ENCODE measurements at regions not wholly inside any gene's neighbourhood (a gene's known extent, or its start where the extent isn't known, plus 50 kb on each side); places are given as distances from the start of the nearest gene placed in this dataset.
"Not testable (repeated sequence)": the region's sequence is repeated elsewhere in the genome, so short reads cannot be mapped to it uniquely, and the experiment has no call there.

DNA sequence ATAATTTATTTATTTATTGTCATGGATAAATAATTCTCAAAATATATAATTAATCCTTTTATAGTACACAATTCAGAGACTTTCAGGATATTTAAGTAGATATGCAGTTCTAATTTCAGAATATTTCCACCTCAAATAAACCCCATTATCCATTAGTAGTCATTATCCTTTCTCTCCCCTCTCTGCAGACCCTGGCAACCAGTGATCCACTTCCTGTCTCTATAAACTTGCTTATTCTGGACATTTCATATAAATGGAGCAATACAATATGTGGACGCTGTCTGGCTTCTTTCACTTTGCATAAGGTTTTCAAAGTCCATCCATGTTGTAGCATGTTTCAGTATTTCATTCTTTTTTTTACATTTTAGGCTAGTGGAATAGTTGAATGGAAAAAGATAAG lies 230.2 kb downstream of the FZD1 start:
- Histone ChIP-seq H3K23ac (ENCODE audit: low read depth, low read length, poor library complexity) (no peak overlapping the region), H3K4me2 (ENCODE audit: insufficient read depth, low read length, poor library complexity, severe bottlenecking) (no peak overlapping the region), H3K9me3 (replicated peaks in 1 of 2; ENCODE audit: control insufficient read depth in 2 of 2, insufficient read depth in 1 of 2, low read depth in 1 of 2, low read length in 2 of 2) (no peaks in the 10 kb centered on the region), H3K36me3 (replicated peaks in 1 of 2; ENCODE audit: control insufficient read depth in 2 of 2, insufficient read depth in 2 of 2, low read length in 2 of 2) (no peaks in the 10 kb centered on the region), H2AFZ (ENCODE audit: low read length) (no peak overlapping the region), H2BK15ac (ENCODE audit: low read length) (no peak overlapping the region), H4K91ac (ENCODE audit: low read depth, low read length, poor library complexity) (no peak overlapping the region), H3K4ac (ENCODE audit: low read length) (no peak overlapping the region), H3K9ac (ENCODE audit: low read depth, low read length, poor library complexity) (no peak overlapping the region), H3K18ac (ENCODE audit: low read length) (no peak overlapping the region), H3K27me3 (ENCODE audit: control insufficient read depth in 3 of 3, insufficient read depth in 3 of 3, low read depth in 1 of 3, low read length in 3 of 3) (no peaks in the 10 kb centered on the region), H4K8ac (ENCODE audit: low read depth, low read length) (no peak overlapping the region), H2BK5ac (ENCODE audit: low read length) (no peak overlapping the region), H2AK5ac (ENCODE audit: low read depth, low read length) (no peak overlapping the region), H2BK12ac (ENCODE audit: low read length) (no peak overlapping the region), H3K4me1 (ENCODE audit: control insufficient read depth in 2 of 2, insufficient read depth in 1 of 2, low read depth in 1 of 2, low read length in 2 of 2) (no peaks in the 10 kb centered on the region), H3K4me3 (ENCODE audit: low read length in 2 of 2) (no peak overlapping the region), H2BK120ac (ENCODE audit: low read depth, low read length) (no peak overlapping the region), H3K79me1 (ENCODE audit: low read depth, low read length) (no peaks in the 10 kb centered on the region), H3K14ac (ENCODE audit: low read length) (no peak overlapping the region), H3K27ac (replicated peaks; ENCODE audit: low read length) (no peak overlapping the region)
- no CpG with 5 or more reads among the region's 1 CpG for WGBS, 2 donors (ENCODE audit: extremely low coverage in 2 of 2, insufficient read length in 2 of 2, insufficient replicate concordance in 1 of 2)
- DNase-seq (ENCODE audit: low spot score): no peak

DNA sequence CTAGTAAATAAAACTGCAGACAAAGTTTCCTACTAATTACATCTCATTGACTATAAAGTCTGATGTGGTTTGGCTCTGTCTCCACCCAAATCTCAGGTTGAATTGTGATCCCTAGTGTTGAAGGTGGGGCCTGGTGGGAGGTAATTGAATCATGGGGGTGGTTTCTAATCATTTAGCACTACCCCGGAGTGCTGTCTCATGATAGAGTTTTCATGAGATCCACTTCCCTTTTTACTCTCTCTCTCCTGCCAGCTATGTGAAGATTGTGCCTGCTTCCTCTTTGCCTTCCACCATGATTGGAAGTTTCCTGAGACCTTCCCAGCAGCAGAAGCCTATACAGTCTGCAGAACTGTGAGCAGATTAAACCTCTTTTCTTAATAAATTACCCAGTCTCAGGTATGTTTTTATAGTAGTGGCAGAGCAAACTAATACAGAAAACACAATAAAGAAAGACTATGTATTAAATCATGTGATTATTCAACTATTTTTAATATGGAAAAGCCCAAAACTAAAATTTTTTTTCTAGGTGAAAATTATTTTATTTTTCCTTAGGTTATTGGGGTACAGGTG lies 232.1 kb downstream of the FZD1 start:
- Histone ChIP-seq H3K4me1 (ENCODE audit: control insufficient read depth in 2 of 2, insufficient read depth in 1 of 2, low read depth in 1 of 2, low read length in 2 of 2) (no peaks in the 10 kb centered on the region), H4K91ac (ENCODE audit: low read depth, low read length, poor library complexity) (no peak overlapping the region), H3K23ac (ENCODE audit: low read depth, low read length, poor library complexity) (no peak overlapping the region), H3K9me3 (replicated peaks in 1 of 2; ENCODE audit: control insufficient read depth in 2 of 2, insufficient read depth in 1 of 2, low read depth in 1 of 2, low read length in 2 of 2) (no peaks in the 10 kb centered on the region), H3K9ac (ENCODE audit: low read depth, low read length, poor library complexity) (no peak overlapping the region), H4K8ac (ENCODE audit: low read depth, low read length) (no peak overlapping the region), H3K27me3 (ENCODE audit: control insufficient read depth in 3 of 3, insufficient read depth in 3 of 3, low read depth in 1 of 3, low read length in 3 of 3) (no peaks in the 10 kb centered on the region), H3K18ac (ENCODE audit: low read length) (no peak overlapping the region), H2AFZ (ENCODE audit: low read length) (no peak overlapping the region), H3K36me3 (replicated peaks in 1 of 2; ENCODE audit: control insufficient read depth in 2 of 2, insufficient read depth in 2 of 2, low read length in 2 of 2) (no peaks in the 10 kb centered on the region), H3K4me3 (ENCODE audit: low read length in 2 of 2) (no peak overlapping the region), H2BK120ac (ENCODE audit: low read depth, low read length) (no peak overlapping the region), H2BK15ac (ENCODE audit: low read length) (no peak overlapping the region), H3K4ac (ENCODE audit: low read length) (no peak overlapping the region), H2BK5ac (ENCODE audit: low read length) (no peak overlapping the region), H3K4me2 (ENCODE audit: insufficient read depth, low read length, poor library complexity, severe bottlenecking) (no peak overlapping the region), H3K14ac (ENCODE audit: low read length) (no peak overlapping the region), H2AK5ac (ENCODE audit: low read depth, low read length) (no peak overlapping the region), H3K27ac (replicated peaks; ENCODE audit: low read length) (no peak overlapping the region), H3K79me1 (ENCODE audit: low read depth, low read length) (no peaks in the 10 kb centered on the region), H2BK12ac (ENCODE audit: low read length) (no peak overlapping the region)
- WGBS, 2 donors (ENCODE audit: extremely low coverage in 2 of 2, insufficient read length in 2 of 2, insufficient replicate concordance in 1 of 2): no CpG with 5 or more reads among the region's 1 CpG
- no peak for DNase-seq (ENCODE audit: low spot score)

DNA sequence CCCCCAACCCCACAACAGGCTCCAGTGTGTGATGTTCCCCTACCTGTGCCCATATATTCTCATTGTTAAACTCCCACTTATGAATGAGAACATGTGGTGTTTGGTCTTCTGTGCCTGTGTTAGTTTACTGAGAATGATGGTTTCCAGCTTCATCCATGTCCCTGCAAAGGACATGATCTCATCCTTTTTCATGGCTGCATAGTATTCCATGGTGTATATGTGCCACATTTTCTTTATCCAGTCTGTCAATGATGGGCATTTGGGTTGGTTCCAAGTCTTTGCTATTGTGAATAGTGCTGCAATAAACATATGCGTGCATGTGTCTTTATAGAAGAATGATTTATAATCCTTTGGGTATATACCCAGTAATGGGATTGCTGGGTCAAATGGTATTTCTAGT lies 233.0 kb downstream of the FZD1 start:
- not testable (repeated sequence) for H2BK15ac ChIP-seq (ENCODE audit: low read length); H2BK120ac ChIP-seq (ENCODE audit: low read depth, low read length); H3K4me1 ChIP-seq (ENCODE audit: control insufficient read depth in 2 of 2, insufficient read depth in 1 of 2, low read depth in 1 of 2, low read length in 2 of 2); H3K14ac ChIP-seq (ENCODE audit: low read length); H3K23ac ChIP-seq (ENCODE audit: low read depth, low read length, poor library complexity); H4K91ac ChIP-seq (ENCODE audit: low read depth, low read length, poor library complexity); H2AK5ac ChIP-seq (ENCODE audit: low read depth, low read length); H3K9me3 ChIP-seq (replicated peaks in 1 of 2; ENCODE audit: control insufficient read depth in 2 of 2, insufficient read depth in 1 of 2, low read depth in 1 of 2, low read length in 2 of 2); H2BK12ac ChIP-seq (ENCODE audit: low read length); H3K79me1 ChIP-seq (ENCODE audit: low read depth, low read length); H3K4me2 ChIP-seq (ENCODE audit: insufficient read depth, low read length, poor library complexity, severe bottlenecking); H2BK5ac ChIP-seq (ENCODE audit: low read length); H3K4ac ChIP-seq (ENCODE audit: low read length); H2AFZ ChIP-seq (ENCODE audit: low read length); H3K36me3 ChIP-seq (replicated peaks in 1 of 2; ENCODE audit: control insufficient read depth in 2 of 2, insufficient read depth in 2 of 2, low read length in 2 of 2); H3K18ac ChIP-seq (ENCODE audit: low read length); H3K4me3 ChIP-seq (ENCODE audit: low read length in 2 of 2); DNase-seq (ENCODE audit: low spot score); H4K8ac ChIP-seq (ENCODE audit: low read depth, low read length); H3K9ac ChIP-seq (ENCODE audit: low read depth, low read length, poor library complexity); H3K27me3 ChIP-seq (ENCODE audit: control insufficient read depth in 3 of 3, insufficient read depth in 3 of 3, low read depth in 1 of 3, low read length in 3 of 3); H3K27ac ChIP-seq (replicated peaks; ENCODE audit: low read length)
- WGBS, 2 donors (ENCODE audit: extremely low coverage in 2 of 2, insufficient read length in 2 of 2, insufficient replicate concordance in 1 of 2): no CpG with 5 or more reads among the region's 1 CpG

DNA sequence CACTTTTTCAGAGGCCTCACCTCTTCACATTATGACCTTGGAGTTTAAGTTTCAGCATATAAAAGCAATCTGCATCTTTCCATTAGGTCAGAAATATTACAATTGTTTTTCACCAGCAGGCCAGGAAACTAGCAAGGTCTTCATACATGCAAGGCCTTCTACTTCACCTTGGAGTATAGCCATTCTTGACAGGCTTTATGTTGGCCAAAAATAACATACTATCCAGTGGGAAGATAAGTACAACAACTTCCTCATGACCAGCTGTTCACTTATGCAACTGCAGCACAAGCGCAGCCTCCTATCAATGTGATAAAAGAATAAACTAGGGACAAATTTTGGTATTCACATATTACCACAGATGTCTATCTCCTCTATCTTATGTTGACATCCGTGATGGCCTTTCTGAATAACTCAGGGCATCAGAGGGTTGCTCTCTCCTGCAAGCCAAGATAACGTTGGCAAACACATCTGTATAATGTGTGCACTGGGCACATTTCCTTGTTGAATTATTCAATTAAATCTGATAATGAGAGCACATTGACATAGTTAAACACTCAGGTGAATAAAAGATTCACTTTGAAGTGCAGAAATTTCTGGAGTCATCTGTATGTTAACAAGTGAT lies 239.8 kb downstream of the FZD1 start:
- no peak overlapping the region for H3K4me3 ChIP-seq (ENCODE audit: low read length in 2 of 2)
- no CpG with 5 or more reads among the region's 3 CpGs for WGBS, 2 donors (ENCODE audit: extremely low coverage in 2 of 2, insufficient read length in 2 of 2, insufficient replicate concordance in 1 of 2)
- no peak overlapping the region for H4K91ac ChIP-seq (ENCODE audit: low read depth, low read length, poor library complexity)
- no peak overlapping the region for H3K27ac ChIP-seq (replicated peaks; ENCODE audit: low read length)
- H2AK5ac ChIP-seq (ENCODE audit: low read depth, low read length): no peak overlapping the region
- no peaks in the 10 kb centered on the region for H3K4me1 ChIP-seq (ENCODE audit: control insufficient read depth in 2 of 2, insufficient read depth in 1 of 2, low read depth in 1 of 2, low read length in 2 of 2)
- H3K23ac ChIP-seq (ENCODE audit: low read depth, low read length, poor library complexity): no peak overlapping the region
- no peak overlapping the region for H3K4ac ChIP-seq (ENCODE audit: low read length)
- no peaks in the 10 kb centered on the region for H3K79me1 ChIP-seq (ENCODE audit: low read depth, low read length)
- H4K8ac ChIP-seq (ENCODE audit: low read depth, low read length): no peak overlapping the region
- H3K18ac ChIP-seq (ENCODE audit: low read length): no peak overlapping the region
- no peak overlapping the region for H3K14ac ChIP-seq (ENCODE audit: low read length)
- H2BK15ac ChIP-seq (ENCODE audit: low read length): no peak overlapping the region
- no peak overlapping the region for H2BK120ac ChIP-seq (ENCODE audit: low read depth, low read length)
- no peak overlapping the region for H2BK5ac ChIP-seq (ENCODE audit: low read length)
- no peaks in the 10 kb centered on the region for H3K36me3 ChIP-seq (replicated peaks in 1 of 2; ENCODE audit: control insufficient read depth in 2 of 2, insufficient read depth in 2 of 2, low read length in 2 of 2)
- H3K9ac ChIP-seq (ENCODE audit: low read depth, low read length, poor library complexity): no peak overlapping the region
- no peaks in the 10 kb centered on the region for H3K27me3 ChIP-seq (ENCODE audit: control insufficient read depth in 3 of 3, insufficient read depth in 3 of 3, low read depth in 1 of 3, low read length in 3 of 3)
- H2AFZ ChIP-seq (ENCODE audit: low read length): no peak overlapping the region
- H3K4me2 ChIP-seq (ENCODE audit: insufficient read depth, low read length, poor library complexity, severe bottlenecking): no peak overlapping the region
- H2BK12ac ChIP-seq (ENCODE audit: low read length): no peak overlapping the region
- H3K9me3 ChIP-seq (replicated peaks in 1 of 2; ENCODE audit: control insufficient read depth in 2 of 2, insufficient read depth in 1 of 2, low read depth in 1 of 2, low read length in 2 of 2): peaks cover 0 to 8% of the 10 kb centered on the region in 2 donors
- no peak for DNase-seq (ENCODE audit: low spot score)
